ENCODE measurements at regions not wholly inside any gene's neighbourhood (a gene's known extent, or its start where the extent isn't known, plus 50 kb on each side); places are given as distances from the start of the nearest gene placed in this dataset.
"Not testable (repeated sequence)": the region's sequence is repeated elsewhere in the genome, so short reads cannot be mapped to it uniquely, and the experiment has no call there.

DNA sequence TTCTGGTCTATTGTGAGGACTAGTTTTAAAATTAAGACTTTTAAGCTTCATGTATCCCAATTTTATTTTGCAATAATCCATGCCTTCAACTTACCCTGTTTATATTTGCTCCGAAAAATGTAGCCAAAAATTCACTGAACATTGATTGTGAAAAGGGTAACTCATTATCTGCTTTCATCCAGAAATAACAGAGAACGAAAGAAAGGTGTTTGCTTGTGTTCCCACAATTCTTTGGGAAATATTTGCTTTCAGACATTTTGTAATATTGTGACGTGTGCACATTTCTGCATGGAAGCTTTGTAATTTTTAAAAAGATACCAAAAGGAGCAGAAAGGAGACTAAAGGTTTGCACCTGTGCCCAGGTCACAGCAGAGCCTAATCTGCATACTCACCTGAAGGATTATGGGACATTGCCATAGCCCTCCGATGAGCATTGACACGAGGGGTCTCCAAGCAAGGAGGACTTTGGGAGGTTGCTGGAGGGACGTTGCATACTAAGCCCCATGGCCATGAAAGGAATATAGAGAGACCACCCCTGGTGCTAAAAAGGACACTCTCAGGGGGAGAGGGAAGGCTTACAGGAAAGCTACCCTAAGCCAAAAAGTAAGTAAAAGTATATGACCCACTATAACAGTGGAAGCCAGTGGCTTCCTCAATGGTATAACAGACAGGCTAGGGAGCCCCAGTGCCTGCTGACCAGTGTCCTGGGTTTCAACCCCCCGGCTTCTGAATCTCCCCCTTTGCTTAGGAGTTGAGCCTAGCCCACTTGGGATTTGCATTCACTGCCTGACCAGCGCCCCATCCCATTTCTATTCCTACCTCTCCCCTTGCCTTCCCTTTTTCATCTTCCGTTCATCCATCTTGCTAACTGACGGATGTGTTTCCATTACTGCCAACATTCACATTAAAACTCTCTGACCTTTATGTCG, 148.6 kb upstream of the ZC3H12A start:
- no peak for DNase-seq

DNA sequence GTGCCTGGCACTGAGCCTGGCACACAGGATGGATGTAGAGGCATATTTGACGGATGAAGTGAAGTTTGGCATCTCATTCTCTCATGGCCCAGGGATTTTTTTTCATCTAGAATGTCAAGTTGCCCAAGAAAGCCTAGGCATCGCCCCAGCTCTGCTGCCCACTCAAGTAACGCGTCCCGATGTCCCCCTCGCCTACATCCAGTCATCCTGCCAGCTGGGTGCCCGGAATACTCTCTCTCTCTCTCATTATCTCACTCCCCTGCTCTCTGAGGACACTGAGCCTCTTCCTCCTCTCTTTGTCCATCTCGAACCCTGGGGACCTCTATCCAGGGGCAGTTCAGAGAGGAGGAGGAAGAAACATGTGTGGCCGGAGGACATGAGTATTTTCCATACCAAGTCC, 142.3 kb upstream of the ZC3H12A start:
- DNase-seq, result no peak

DNA sequence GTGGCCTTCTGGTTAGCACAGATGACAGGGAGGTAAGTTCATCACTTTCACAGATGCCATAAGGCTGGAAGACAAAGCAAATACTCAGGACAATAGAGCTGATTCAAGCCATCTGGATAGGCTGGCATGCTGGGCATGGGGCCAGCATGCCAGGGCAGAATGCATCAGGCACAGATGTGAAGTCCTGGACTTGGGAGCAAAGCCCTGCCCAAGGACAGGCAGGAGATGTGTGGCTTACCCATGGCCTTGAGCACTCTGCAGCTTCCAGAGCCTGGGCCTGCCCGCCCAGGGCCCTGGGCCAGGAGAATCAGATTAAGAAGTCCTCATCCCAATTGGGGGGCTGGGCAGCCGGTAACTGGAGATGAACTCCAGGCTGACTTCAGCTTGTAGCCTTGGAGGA, 135.7 kb upstream of the ZC3H12A start:
- no peak for DNase-seq

DNA sequence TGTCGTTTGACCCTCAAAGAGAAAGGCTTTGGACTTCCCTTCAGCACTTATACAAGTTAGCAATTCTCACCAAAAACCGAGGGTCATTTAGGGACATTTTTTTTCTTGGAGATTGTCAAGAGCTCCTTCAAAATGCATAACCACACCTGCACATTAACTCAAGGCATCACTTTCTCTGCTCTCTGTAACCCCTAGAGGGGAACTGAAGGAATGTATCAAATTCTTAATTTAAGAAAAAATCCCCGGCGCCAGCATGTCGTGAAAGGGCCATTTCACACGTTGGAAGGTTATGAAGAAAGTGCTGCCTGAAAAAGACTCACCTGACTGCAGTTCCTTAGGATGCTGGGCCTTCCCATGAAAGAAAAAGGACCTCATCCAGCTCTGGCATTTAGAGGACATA, 131.6 kb upstream of the ZC3H12A start:
- DNase-seq, result no peak

DNA sequence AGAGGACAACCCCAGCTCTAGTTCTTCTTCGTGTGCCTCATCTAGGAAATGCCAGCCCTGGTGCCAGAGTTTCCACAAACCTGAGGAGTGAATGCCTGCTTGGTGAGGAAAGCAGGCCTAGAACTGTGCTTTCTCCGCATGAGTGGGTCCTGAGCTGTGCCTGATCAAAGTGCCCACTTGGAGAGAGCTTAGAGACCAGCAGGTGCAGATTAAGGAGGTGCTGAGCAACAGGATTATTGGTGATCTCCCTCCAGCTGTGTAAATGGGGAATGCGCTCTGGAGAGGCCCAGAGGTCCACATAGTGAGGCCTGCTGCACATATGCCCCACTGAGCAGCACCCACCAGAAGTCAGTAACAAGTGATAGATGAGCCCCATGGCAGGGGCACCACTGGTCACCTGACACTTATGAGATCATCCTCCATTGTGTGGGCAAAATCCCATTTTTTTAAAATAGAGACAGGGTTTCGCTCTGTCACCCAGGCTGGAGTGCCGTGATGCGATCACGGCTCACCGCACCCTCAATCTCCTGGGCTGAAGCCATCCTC, 127.2 kb upstream of the ZC3H12A start:
- DNase-seq, result no peak

DNA sequence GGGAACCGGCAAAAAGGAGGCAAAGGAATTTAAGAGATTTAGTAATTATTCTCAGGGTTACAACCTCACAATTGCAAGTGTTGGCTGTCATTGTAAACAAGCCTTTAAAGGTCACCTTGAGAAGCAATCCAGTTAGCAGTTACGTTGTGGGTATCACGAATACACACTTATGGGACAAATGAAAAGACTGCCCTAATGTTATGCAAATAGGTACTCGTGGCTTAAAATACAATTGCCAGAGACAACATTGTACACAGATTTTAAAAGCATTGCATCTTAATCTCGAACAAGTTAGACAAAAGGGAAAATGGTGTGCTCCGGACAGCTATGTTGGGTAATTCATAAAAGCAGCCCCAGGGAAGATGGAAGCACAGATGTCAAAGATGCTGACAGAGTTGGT, 120.5 kb upstream of the ZC3H12A start:
- no peak for DNase-seq

DNA sequence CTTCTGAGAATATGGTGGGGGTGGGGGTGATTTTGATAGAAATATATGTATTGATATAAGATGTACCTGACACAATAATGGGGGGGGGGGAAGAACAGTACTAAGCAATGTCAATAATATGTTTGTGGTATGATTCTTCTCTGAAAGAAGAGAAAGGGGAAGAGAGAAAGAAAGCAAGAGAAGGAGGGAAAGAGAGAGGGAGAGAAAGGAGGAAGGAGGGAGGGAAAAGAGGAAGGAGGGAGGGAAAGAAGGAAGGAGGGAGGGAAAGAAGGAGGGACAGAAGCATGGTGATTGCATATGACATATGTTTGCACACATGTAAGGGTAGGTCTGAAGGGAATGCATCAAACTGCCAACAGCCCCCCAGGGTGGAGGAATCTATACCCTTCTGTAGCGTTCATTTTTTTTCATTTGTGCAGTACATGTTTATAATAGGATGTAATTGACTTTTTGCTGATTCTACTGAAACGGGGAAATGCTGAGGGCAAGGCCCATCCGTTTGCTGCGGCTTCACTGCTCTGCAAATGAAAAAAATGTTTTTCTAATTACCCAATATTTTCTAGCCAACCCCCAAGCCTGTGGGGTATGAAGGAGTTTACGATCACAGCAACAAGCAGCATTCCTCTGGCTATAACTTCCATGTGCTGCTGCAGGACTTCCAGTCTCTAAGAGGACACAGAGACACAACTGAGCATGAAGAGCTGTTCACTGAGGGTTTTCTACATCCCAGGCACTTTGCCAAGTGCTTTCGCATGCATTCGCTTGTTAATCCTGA, 119.3 kb upstream of the ZC3H12A start:
- no peak for DNase-seq

DNA sequence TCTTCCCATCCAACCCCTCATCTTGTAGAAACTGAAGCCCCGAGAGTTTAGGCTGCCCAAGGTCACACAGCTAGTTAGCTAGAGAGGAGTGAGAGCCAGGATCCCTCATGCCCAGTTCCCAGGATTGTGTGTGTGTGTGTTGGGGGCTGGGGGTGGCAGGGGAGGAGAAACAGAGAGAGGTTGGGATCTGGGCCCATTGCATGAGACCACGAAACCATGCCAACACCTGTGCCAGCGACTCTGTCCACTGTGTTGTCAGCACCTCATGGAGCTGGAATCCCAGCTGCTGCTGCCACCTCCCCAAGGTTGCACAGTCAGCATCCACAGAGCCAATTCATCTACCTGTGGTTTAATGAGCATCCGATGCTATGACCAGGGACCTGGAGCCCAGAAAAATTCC, 115.4 kb upstream of the ZC3H12A start:
- DNase-seq, result no peak

DNA sequence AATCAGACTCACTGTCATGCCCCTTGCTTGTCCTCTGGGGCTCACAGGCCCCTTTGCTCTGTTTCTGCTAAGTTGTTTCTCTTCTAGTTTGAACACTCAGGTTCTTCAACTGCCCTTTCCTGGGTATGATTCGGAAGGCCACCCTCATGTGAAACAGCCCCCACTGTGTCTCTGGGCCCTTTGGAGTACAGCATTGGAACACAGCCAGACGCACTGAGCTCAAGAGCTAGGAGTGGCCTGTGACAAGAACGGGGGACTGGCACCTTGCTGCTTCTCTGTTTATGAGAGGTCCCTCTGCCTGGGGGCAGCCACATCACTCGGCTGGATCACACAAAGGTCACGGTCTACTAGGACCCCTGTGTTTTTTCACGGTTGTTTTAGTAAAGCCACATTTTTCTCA, 114.4 kb upstream of the ZC3H12A start:
- no peak for DNase-seq

DNA sequence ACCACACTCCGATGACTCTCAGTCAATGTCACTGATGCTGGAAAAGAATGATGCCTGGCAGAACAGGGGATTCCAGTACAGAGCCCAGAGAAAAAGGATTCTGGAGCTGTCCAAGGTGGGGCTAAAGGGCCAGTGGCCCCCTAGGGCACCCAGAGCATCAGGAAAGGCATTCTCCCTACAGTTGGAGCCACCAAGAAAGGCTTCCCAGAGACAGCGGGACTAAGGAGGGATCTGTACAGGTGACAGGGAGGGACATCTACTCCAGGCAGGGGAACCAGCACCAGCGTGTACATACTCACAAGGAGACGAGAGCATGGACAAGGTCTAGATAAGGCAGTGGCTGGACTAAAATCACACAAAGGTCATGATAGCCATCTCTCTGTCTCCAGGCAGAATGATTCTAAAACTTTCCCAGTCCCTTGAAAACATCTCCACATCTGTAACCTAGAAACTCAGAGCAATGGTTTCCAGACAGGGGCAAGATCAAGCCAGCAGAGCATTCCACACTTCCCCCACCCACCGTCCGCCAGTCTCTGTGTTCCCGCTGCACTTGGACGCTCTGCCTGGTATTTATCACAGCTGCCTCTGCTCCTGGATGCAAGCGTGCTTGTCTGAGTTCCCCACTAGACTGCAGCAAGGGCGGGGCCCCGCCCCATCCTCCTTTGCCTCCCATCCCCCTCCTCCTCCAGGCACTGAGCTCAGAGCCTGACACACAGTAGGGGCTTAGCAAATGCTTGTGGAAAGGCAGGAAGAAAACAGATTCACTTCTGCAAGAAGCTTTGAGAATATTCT, 111.6 kb upstream of the ZC3H12A start:
- no peak for DNase-seq

DNA sequence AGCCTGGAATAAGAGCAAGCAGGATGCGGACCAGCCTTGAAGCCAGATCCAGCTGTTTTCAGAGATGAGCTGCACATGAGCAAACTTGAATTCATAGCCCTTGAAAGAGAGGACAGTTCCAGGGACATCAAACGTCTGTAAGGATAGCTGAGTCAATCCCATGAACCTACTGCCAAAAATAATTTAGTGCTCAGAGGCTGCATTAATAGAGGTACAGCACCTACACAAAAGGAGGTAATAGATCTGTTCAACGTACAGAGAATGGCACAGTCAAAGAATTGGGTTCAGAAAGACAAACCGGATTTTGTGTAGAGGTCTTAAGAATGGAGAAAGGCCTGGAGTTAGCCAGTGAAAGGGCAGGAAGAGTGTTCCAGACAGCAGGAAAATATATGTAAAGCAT, 110.8 kb upstream of the ZC3H12A start:
- no peak for DNase-seq

DNA sequence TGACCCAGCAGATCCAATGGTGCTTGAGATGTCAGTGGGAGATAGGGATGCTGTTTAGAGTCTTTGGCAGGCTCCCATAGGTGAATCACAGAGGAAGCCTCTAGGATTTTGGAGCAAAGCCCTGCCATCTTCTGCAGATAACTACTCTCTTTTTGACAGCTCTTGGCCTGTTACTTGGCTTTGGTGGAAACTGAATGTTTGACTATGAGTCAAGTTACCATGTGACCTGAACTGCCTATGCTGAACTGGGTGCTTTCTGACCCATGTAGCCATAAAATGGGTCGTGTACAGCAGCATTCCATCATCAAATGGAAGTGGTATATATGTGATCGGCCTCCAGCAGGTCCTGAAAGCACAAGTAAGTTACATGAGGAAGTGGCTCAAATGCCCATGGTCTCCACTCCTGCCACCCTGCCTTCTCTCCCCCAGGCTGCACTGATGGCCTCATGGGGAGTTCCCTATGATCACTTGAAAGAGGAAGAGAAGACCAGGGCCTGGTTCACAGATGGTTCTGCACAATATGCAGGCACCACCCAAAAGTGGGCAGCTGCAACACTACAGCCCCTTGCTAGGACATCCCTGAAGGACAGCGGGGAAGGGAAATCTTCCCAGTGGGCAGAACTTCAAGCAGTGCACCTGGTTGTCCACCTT, 105.6 kb upstream of the ZC3H12A start:
- DNase-seq, result not testable (repeated sequence)

DNA sequence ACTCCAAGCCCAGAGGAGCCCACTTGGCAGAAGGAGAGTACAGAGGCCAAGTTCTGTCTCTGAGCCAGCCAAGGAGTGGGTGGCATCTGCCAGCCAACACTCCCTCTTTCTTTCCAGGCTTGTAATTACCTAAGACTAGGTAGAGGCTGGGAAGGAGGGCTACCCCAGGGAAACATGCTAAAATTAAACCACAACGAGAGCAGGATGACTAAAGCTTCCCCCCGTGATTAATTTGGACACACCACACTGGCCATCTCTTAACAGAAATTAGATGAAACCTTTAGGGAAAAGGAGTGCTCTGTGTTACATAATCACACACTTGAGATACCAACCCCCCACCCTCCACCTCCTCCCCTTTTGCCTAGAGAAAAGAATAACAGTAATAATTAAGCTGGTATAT, 102.1 kb upstream of the ZC3H12A start:
- DNase-seq, result no peak

DNA sequence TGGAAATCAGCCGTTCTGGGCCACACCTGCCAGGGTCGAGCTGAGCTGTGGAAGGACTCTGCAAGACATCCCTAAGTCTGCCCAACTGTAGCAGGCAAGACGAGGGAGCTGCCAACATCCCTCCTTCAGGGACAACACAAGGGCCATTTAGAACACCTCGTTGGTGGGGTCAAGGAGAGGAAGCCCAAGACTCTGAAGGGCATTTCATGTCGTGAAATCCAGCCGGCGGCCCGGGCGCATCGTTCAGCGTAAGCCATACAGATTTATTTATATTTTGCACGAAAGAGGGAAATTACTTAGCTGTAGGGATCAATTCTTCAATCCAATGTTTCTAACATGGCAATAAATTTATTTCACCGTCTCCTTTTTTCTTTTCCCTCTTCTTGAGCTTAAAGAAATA, 101.7 kb upstream of the ZC3H12A start:
- no peak for DNase-seq

DNA sequence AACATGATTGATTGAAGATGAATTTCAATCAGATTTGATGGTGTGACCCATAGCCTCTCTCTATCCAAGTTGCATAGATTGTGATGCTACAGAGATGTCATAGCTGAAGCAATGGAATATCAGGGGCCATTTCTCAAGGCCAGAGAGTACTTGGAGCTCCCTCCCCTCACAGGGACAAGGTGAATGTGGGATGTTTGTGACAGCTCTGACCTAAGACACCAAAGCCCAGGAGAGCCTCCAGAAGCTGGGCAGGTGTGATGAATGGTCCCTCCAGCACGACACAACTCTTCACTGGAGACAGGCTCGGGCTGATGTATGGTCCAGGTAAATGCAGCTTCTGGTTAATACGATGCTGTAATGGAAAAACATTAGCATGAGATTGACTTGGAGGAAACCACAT, 101.0 kb upstream of the ZC3H12A start:
- DNase-seq, result no peak

DNA sequence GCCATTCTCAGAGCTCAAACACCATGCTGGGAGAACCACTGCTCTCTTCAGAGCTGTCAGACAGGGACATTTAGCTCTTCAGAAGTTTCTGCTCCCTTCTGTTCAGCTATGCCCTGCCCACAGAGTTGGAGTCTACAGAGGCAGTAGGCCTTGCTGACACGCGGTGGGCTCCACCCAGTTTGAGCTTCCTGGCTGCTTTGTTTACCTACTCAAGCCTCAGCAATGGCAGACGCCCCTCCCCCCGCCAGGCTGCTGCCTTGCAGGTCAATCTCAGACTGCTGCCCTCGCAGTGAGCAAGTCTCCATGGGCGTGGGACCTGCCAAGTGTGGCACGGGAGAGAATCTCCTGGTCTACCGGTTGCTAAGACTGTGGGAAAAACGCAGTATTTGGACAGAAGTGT, 93.8 kb upstream of the ZC3H12A start:
- DNase-seq, result not testable (repeated sequence)

DNA sequence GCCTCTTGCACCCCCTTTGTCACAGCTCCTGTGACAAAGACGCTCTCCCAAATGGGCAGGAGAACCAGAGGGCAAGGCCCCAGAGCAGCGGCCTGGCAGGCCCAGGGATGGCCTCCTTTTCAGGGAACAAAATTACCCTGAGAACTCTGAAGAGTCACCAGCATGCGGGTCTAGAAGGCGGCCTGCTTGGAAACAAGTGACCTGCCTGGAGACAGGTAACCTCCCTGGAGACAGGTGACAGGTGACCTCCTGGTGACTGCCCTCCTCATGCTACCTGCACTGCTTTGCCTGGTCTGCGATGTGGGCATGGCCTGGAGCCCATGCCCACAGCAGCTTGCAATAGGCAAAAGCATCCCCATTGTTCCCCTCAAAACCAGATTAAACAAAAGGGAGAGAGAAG, 86.5 kb upstream of the ZC3H12A start:
- no peak for DNase-seq

DNA sequence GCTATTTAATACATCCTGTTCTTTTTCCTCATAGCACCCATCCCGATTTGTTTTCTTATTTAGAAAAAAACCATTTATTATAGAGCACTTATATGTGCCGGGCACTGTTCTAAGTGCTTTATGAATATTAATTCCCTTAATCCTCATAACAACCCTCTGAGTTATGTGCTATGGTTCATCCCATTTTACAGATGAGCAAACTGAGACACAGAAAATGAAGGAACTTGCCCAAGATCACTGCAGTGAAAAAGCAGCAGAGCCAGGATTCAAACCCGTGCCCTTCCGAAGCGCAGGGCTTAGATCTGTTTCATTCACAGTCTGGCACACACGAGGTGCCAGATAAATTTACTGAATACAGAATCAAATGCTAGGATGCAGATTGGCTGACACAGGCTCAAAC, 85.1 kb upstream of the ZC3H12A start:
- DNase-seq, result no peak

DNA sequence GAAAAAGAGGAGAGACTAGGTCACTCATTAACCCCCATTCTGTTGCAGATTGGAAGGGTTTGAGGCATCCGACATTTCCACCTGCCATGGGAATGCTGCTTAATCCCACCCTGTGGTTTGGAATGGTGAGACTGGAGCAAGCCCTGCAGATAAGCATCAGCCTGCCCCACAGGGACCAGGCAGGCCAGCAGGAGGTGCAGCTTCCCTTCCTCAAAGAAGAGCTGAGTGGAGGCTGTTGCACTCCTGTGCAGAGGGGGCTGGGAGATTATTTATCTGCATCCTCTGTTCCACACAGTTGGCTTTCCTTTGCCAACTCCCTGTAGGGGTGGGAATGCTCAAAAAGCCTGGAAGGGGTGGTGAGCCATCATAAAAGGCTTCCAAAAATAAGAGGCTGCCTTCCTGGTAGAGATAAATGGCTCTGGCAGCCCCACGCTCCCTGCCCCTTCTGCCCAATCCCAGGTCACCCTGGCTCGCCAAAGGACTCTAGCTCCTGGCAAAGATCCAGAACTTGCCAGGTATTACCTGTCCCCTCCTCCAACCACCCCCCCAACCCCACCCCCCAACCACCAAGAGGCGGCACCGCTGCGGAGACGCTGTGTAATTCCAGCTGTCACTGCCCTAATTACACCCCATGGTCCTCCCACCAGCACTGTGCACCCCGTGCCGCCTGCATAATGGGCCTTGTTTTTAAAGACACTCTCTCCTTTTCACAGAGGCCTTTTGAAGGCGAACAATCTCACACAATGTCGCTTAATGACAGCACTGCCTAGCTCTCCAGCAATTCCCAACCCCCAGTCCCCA, 83.0 kb upstream of the ZC3H12A start:
- DNase-seq, result no peak

DNA sequence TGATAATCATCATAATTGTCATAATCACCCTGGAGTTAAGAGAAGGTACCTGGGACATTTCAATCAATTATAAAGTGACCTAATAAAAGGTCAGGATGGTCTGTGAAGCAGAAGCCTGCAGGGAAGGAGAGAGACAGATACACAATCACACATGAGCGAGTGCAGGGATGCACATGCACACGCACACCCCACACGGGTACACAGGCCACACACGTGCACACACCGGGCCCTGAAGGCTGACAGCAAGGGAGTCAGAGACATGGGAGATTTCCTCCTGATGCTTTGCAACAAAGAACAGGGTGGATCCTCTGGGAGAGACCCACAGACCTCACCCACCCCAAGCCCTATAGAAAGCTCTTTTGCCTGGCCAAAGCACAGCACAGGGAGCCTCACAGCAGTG, 82.3 kb upstream of the ZC3H12A start:
- no peak for DNase-seq
